HG03342 (cell line): ENCODE measurements at regions not wholly inside any gene's neighbourhood (a gene's known extent, or its start where the extent isn't known, plus 50 kb on each side); places are given as distances from the start of the nearest gene placed in this dataset.

Experiments used
- ATAC-seq: cut with Tn5 transposase; IDR thresholded peaks from one replicate; pipeline ENCODE4 v1.9.1; 2021; ENCODE audit warnings: mild to moderate bottlenecking, moderate library complexity; ENCODE audit not compliant: unreplicated experiment

- no peak for ATAC-seq
These were observed 172.0 kb upstream of the LRIG1 start for GRCh38 chr3:66672830-66673229.

GRCh38 chr3:66673293-66673692 lies 172.5 kb upstream of the LRIG1 start:
- no peak for ATAC-seq

- ATAC-seq, result no peak
These were observed 174.5 kb upstream of the LRIG1 start for GRCh38 chr3:66675366-66675765.

- ATAC-seq, result no peak
These were observed 191.4 kb upstream of the LRIG1 start for GRCh38 chr3:66692042-66692765.

GRCh38 chr3:66692766-66693150 lies 191.9 kb upstream of the LRIG1 start:
- no peak for ATAC-seq

GRCh38 chr3:66693461-66694031 lies 192.7 kb upstream of the LRIG1 start:
- ATAC-seq, result no peak

- no peak for ATAC-seq
These were observed 201.3 kb upstream of the LRIG1 start for GRCh38 chr3:66702126-66702525.

- no peak for ATAC-seq
These were observed 202.7 kb upstream of the LRIG1 start for GRCh38 chr3:66703501-66703900.

- no peak for ATAC-seq
These were observed 204.3 kb upstream of the LRIG1 start for GRCh38 chr3:66705076-66705475.

GRCh38 chr3:66706890-66707289 lies 206.1 kb upstream of the LRIG1 start:
- no peak for ATAC-seq

- no peak for ATAC-seq
These were observed 208.7 kb upstream of the LRIG1 start for GRCh38 chr3:66709532-66709931.

- no peak for ATAC-seq
These were observed 211.4 kb upstream of the LRIG1 start for GRCh38 chr3:66712210-66712609.

GRCh38 chr3:66713921-66714320 lies 213.1 kb upstream of the LRIG1 start:
- ATAC-seq, result no peak

GRCh38 chr3:66715806-66716205 lies 215.0 kb upstream of the LRIG1 start:
- ATAC-seq, result no peak

- no peak for ATAC-seq
These were observed 217.0 kb upstream of the LRIG1 start for GRCh38 chr3:66717806-66718205.

- no peak for ATAC-seq
These were observed 219.1 kb upstream of the LRIG1 start for GRCh38 chr3:66719796-66720356.

GRCh38 chr3:66720508-66720907 lies 219.7 kb upstream of the LRIG1 start:
- no peak for ATAC-seq

- no peak for ATAC-seq
These were observed 221.9 kb upstream of the LRIG1 start for GRCh38 chr3:66722675-66723074.

- no peak for ATAC-seq
These were observed 222.4 kb upstream of the LRIG1 start for GRCh38 chr3:66723231-66723630.

- no peak for ATAC-seq
These were observed 229.0 kb upstream of the LRIG1 start for GRCh38 chr3:66729687-66730393.

GRCh38 chr3:66738625-66739365 lies 238.0 kb upstream of the LRIG1 start:
- ATAC-seq, result no peak
